ENCODE measurements at regions not wholly inside any gene's neighbourhood (a gene's known extent, or its start where the extent isn't known, plus 50 kb on each side); places are given as distances from the start of the nearest gene placed in this dataset.
"Not testable (repeated sequence)": the region's sequence is repeated elsewhere in the genome, so short reads cannot be mapped to it uniquely, and the experiment has no call there.

DNA sequence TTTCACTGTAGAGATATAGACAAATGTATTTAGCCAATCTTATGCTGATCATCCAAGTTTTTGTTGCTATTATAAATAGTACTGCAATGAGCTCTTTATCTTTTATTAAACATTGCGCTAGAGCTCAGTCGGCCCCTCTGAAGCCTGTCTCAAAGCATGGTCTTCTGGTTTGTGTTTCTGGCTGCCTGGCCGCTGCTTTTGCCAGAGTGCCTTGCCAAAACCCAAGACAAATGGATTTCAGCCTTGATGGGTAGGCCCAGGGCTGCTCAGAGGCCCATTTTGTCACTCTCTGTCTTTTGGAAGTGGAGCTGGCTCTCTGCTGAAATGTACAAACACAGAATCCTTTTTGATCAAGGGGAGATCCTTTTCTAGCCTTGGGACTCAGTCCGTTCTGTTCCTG lies 102.9 kb upstream of the KCNG1 start:
- intact Hi-C loops (cut with DNase I; ENCODE audit: low total_unique reads): no loop called here
- no peaks in the 10 kb centered on the region for H3K36me3 ChIP-seq
- no peaks in the 10 kb centered on the region for H3K9me3 ChIP-seq
- H3K4me1 ChIP-seq: peaks cover 0 to 40% (median 16%) of the 10 kb centered on the region in 4 donors
- H3K27me3 ChIP-seq: peaks cover 0 to 18% (median 11%) of the 10 kb centered on the region in 3 donors
- DNase-seq: peak in 1 of 2 donors; percentile 77
- H3K27ac ChIP-seq: peak overlapping the region in 2 of 5 donors; percentile 58 to 62
- WGBS, 5 donors: 45 to 55% (median 46%) methylated on average over 4 of the region's 4 CpGs
- TF ChIP-seq POLR2A (IDR thresholded peaks at IDR 0.05) (no peak), EP300 (IDR thresholded peaks at IDR 0.05) (no peak), POLR2AphosphoS5 (IDR thresholded peaks at IDR 0.05) (peak in 2 of 3 donors; percentile 12 to 44)
- TF ChIP-seq, protein P1, sequence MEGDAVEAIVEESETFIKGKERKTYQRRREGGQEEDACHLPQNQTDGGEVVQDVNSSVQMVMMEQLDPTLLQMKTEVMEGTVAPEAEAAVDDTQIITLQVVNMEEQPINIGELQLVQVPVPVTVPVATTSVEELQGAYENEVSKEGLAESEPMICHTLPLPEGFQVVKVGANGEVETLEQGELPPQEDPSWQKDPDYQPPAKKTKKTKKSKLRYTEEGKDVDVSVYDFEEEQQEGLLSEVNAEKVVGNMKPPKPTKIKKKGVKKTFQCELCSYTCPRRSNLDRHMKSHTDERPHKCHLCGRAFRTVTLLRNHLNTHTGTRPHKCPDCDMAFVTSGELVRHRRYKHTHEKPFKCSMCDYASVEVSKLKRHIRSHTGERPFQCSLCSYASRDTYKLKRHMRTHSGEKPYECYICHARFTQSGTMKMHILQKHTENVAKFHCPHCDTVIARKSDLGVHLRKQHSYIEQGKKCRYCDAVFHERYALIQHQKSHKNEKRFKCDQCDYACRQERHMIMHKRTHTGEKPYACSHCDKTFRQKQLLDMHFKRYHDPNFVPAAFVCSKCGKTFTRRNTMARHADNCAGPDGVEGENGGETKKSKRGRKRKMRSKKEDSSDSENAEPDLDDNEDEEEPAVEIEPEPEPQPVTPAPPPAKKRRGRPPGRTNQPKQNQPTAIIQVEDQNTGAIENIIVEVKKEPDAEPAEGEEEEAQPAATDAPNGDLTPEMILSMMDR (IDR thresholded peaks at IDR 0.05): no peak
- H3K4me3 ChIP-seq: no peak overlapping the region

DNA sequence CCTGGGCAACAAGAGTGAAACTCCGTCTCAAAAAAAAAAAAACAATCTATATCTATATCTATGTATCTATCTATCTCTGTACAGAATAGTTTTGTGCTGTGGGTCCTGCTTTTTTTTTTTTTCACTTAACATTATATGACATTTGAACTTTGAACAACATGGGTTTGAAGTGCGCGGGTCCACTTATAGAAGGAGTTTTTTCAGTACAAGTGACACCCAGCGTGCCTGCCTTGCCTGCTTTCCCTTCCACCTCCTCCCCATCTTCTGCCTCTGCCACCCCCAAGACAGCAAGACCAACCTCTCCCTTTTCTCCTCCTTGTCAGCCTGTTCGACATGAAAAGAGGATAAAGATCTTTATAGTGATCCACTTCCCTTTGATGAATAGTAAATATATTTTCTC lies 102.2 kb upstream of the KCNG1 start:
- no peak for DNase-seq
- 63 to 79% (median 66%) methylated on average over 5 of the region's 5 CpGs for WGBS, 5 donors

DNA sequence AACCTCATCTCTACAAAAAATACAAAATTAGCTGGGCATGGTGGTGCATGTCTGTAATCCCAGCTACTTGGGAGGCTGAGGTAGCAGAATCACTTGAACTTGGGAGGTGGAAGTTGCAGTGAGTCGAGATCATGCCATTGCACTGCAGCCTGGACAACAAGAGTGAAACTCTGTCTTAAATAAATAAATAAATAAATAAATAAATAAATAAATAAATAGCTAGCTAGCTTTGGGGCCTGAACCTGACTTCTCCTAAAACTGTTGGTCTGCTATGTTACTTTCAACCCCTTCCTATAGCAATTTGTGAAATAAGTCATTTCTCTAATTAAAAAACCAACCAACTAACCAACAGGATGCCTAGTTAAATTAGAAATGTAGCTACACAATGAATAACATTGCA lies 101.0 kb upstream of the KCNG1 start:
- H3K9me3 ChIP-seq; H3K27ac ChIP-seq; intact Hi-C loops (cut with DNase I; ENCODE audit: low total_unique reads); H3K4me3 ChIP-seq; H3K36me3 ChIP-seq; DNase-seq: not testable (repeated sequence)
- peaks cover 0 to 36% (median 19%) of the 10 kb centered on the region in 3 donors for H3K27me3 ChIP-seq
- peaks cover 0 to 32% (median 14%) of the 10 kb centered on the region in 4 donors for H3K4me1 ChIP-seq
- 86 to 96% (median 88%) methylated on average over 1 of the region's 1 CpG for WGBS, 5 donors

More for the DNA sequence above, 102.2 kb upstream of the KCNG1 start:
- Histone ChIP-seq H3K4me1 (peaks cover 0 to 40% (median 16%) of the 10 kb centered on the region in 4 donors), H3K9me3 (no peaks in the 10 kb centered on the region), H3K27me3 (peaks cover 0 to 24% (median 18%) of the 10 kb centered on the region in 3 donors), H3K36me3 (no peaks in the 10 kb centered on the region), H3K27ac (peak overlapping the region in 1 of 5 donors; percentile 62), H3K4me3 (no peak overlapping the region)
- intact Hi-C loops (cut with DNase I; ENCODE audit: low total_unique reads): no loop called here
- TF ChIP-seq POLR2AphosphoS5 (IDR thresholded peaks at IDR 0.05) (no peak), POLR2A (IDR thresholded peaks at IDR 0.05) (no peak), EP300 (IDR thresholded peaks at IDR 0.05) (no peak)
- TF ChIP-seq, protein P1 (IDR thresholded peaks at IDR 0.05): no peak

DNA sequence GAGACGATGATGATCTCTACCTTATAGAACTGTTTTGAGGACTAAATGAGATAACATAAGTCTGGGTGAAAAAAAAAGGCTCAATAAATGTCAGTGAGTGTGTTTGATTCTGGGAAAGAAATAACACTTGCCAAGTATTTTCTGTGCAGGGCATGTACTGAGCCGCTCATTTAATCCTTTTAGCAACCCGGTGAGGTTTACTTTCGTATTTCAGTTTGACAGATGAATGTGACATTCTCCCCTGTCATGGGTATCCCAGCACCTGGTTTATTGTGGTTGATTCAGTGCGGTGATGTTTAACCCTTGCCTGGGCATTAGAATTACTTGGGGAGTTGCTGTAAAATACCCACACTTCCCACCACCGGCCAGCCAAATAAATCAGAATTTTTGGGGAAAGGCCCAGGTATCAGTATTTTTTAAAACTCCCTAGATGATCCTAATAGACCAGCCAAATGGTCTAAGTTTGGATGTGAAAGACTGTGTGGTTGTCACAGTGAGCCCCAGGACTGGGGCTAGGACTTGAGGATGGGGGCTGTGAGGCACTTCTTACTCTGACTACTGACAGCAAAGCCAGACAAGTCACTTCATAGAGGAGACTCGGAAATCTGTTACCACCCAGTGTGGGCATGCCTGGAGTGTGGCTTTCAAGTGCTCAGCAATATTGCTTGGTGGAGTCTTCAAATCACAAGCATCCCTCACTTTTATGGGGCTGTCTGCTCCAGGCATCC lies 100.2 kb upstream of the KCNG1 start:
- H3K9me3 ChIP-seq: no peaks in the 10 kb centered on the region
- TF ChIP-seq, protein P1 (IDR thresholded peaks at IDR 0.05): no peak
- peak in 1 of 3 donors; percentile 22 for TF ChIP-seq POLR2AphosphoS5 (IDR thresholded peaks at IDR 0.05)
- no peak overlapping the region for H3K4me3 ChIP-seq
- H3K4me1 ChIP-seq: peaks cover 0 to 28% (median 12%) of the 10 kb centered on the region in 4 donors
- intact Hi-C loops (cut with DNase I; ENCODE audit: low total_unique reads): no loop called here
- peak in 1 of 2 donors; percentile 36 for DNase-seq
- H3K27ac ChIP-seq: peak overlapping the region in 1 of 5 donors; percentile 43
- H3K27me3 ChIP-seq: peaks cover 0 to 42% (median 19%) of the 10 kb centered on the region in 3 donors
- no peaks in the 10 kb centered on the region for H3K36me3 ChIP-seq
- WGBS, 5 donors: 43 to 57% (median 52%) methylated on average over 7 of the region's 7 CpGs

DNA sequence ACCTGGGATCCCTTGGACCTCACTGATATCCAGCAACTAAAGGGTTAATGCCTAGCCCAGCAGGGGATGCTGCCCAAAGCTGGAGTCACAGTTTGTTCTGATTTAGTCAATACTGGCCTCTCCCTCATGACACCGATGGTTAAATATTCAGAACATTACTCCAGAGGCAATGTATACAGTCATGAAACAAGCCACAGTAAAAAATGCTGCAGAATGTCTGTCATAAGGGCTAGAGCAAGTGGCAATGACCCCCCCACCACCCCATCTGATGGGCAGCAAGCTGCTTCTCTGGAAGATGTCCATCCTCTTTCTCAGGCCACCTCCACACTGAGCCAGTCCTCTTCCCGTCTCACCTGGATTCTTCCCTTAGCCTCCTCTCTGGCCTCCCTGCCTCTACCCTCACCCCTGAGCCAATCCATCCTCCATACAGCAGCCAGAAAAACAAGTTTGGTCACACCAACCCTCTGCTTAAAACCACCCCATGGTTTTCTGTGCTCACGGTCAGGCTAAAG lies 99.0 kb upstream of the KCNG1 start:
- DNase-seq: peak in 1 of 2 donors; percentile 13
- Histone ChIP-seq H3K9me3 (no peaks in the 10 kb centered on the region), H3K27me3 (peaks cover 0 to 40% (median 19%) of the 10 kb centered on the region in 3 donors), H3K4me3 (no peak overlapping the region), H3K36me3 (no peaks in the 10 kb centered on the region), H3K4me1 (peaks cover 0 to 26% (median 12%) of the 10 kb centered on the region in 4 donors), H3K27ac (no peak overlapping the region)
- TF ChIP-seq EP300 (IDR thresholded peaks at IDR 0.05) (no peak), POLR2A (IDR thresholded peaks at IDR 0.05) (no peak), POLR2AphosphoS5 (IDR thresholded peaks at IDR 0.05) (no peak)
- TF ChIP-seq, protein P1 (IDR thresholded peaks at IDR 0.05): no peak
- intact Hi-C loops (cut with DNase I; ENCODE audit: low total_unique reads): no loop called here
- 31 to 40% (median 34%) methylated on average over 3 of the region's 3 CpGs for WGBS, 5 donors

Measured in stomach (tissue), 8 donors.